ENCODE measurements at regions not wholly inside any gene's neighbourhood (a gene's known extent, or its start where the extent isn't known, plus 50 kb on each side); places are given as distances from the start of the nearest gene placed in this dataset.

DNA sequence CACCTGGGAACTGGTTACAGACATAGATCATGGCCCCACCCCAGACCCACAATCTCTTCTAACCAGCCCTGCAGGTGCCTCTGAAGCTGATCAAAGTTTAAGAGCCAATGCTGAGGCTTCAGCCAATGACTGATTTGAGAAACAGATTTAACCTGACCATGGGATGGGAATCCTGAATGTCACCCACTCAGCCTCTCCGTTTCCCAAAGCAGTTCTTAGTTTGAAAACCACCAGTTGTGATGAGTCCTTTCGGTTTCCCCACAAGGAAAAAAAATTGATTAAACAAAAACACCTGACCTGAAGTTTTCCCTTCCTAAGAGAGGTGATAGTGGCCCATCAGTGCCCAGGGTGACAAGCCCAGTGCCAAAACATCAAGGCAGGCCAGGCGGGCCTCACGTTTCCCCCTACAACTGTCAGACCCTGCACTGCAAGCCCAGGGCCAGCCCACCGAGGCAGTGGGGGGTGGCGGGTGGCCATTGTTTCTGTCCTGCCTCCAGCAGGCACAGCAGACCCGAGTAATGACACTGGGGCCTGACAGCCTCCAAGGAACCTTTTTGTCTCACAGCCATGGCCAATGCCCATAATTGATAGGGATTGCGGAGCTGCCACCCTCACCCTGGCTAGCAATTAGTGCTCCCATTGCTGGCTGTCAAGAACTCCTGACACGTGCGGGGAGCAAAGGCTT, 75.4 kb upstream of the ZMIZ1 start:
- TF ChIP-seq YY1 (IDR thresholded peaks at IDR 0.05; ENCODE audit: insufficient read depth, insufficient read length) = no peak
- TF ChIP-seq SUZ12 (IDR thresholded peaks at IDR 0.05; ENCODE audit: extremely low read depth, insufficient read depth, insufficient read length) = no peak
- no peak for TF ChIP-seq ZNF274 (IDR thresholded peaks at IDR 0.05; ENCODE audit: low read depth, low read length)
- no peak overlapping the region for H3K9ac ChIP-seq (ENCODE audit: insufficient read length, low read depth)
- peaks cover 9% of the 10 kb centered on the region for H3K4me1 ChIP-seq (ENCODE audit: insufficient read depth, insufficient read length)
- no peaks in the 10 kb centered on the region for H3K27me3 ChIP-seq (ENCODE audit: insufficient read depth, insufficient read length)
- no peak overlapping the region for H3K4me3 ChIP-seq (ENCODE audit: insufficient read length, low read depth)
- no peak for DNase-seq (ENCODE audit: low read depth, low spot score)
- H3K36me3 ChIP-seq (ENCODE audit: insufficient read depth, insufficient read length, low read length) = no peaks in the 10 kb centered on the region
- H3K9me3 ChIP-seq (ENCODE audit: insufficient read depth, low read length) = no peaks in the 10 kb centered on the region

GRCh38 chr10:78995987-78996791, 72.6 kb upstream of the ZMIZ1 start:
- Histone ChIP-seq H3K27me3 (ENCODE audit: insufficient read depth, insufficient read length) (peaks cover 5% of the 10 kb centered on the region), H3K36me3 (ENCODE audit: insufficient read depth, insufficient read length, low read length) (no peaks in the 10 kb centered on the region), H3K9me3 (ENCODE audit: insufficient read depth, low read length) (no peaks in the 10 kb centered on the region), H3K4me1 (ENCODE audit: insufficient read depth, insufficient read length) (peaks cover 9% of the 10 kb centered on the region), H3K4me3 (ENCODE audit: insufficient read length, low read depth) (no peak overlapping the region), H3K9ac (ENCODE audit: insufficient read length, low read depth) (no peak overlapping the region)
- no peak for DNase-seq (ENCODE audit: low read depth, low spot score)
- no peak for TF ChIP-seq ZNF274 (IDR thresholded peaks at IDR 0.05; ENCODE audit: low read depth, low read length)
- TF ChIP-seq YY1 (IDR thresholded peaks at IDR 0.05; ENCODE audit: insufficient read depth, insufficient read length) = no peak
- no peak for TF ChIP-seq SUZ12 (IDR thresholded peaks at IDR 0.05; ENCODE audit: extremely low read depth, insufficient read depth, insufficient read length)

GRCh38 chr10:78996792-78997129, 72.0 kb upstream of the ZMIZ1 start:
- peaks cover 5% of the 10 kb centered on the region for H3K27me3 ChIP-seq (ENCODE audit: insufficient read depth, insufficient read length)
- H3K9ac ChIP-seq (ENCODE audit: insufficient read length, low read depth) = no peak overlapping the region
- H3K4me1 ChIP-seq (ENCODE audit: insufficient read depth, insufficient read length) = peaks cover 12% of the 10 kb centered on the region
- no peak for DNase-seq (ENCODE audit: low read depth, low spot score)
- no peak for TF ChIP-seq YY1 (IDR thresholded peaks at IDR 0.05; ENCODE audit: insufficient read depth, insufficient read length)
- no peak for TF ChIP-seq SUZ12 (IDR thresholded peaks at IDR 0.05; ENCODE audit: extremely low read depth, insufficient read depth, insufficient read length)
- no peak for TF ChIP-seq ZNF274 (IDR thresholded peaks at IDR 0.05; ENCODE audit: low read depth, low read length)
- no peaks in the 10 kb centered on the region for H3K9me3 ChIP-seq (ENCODE audit: insufficient read depth, low read length)
- no peak overlapping the region for H3K4me3 ChIP-seq (ENCODE audit: insufficient read length, low read depth)
- no peaks in the 10 kb centered on the region for H3K36me3 ChIP-seq (ENCODE audit: insufficient read depth, insufficient read length, low read length)

GRCh38 chr10:78997635-78998618, 70.8 kb upstream of the ZMIZ1 start:
- Histone ChIP-seq H3K4me1 (ENCODE audit: insufficient read depth, insufficient read length) (peaks cover 16% of the 10 kb centered on the region), H3K36me3 (ENCODE audit: insufficient read depth, insufficient read length, low read length) (no peaks in the 10 kb centered on the region), H3K4me3 (ENCODE audit: insufficient read length, low read depth) (no peak overlapping the region), H3K9ac (ENCODE audit: insufficient read length, low read depth) (no peak overlapping the region), H3K9me3 (ENCODE audit: insufficient read depth, low read length) (no peaks in the 10 kb centered on the region), H3K27me3 (ENCODE audit: insufficient read depth, insufficient read length) (peaks cover 5% of the 10 kb centered on the region)
- TF ChIP-seq SUZ12 (IDR thresholded peaks at IDR 0.05; ENCODE audit: extremely low read depth, insufficient read depth, insufficient read length) = no peak
- no peak for TF ChIP-seq ZNF274 (IDR thresholded peaks at IDR 0.05; ENCODE audit: low read depth, low read length)
- no peak for TF ChIP-seq YY1 (IDR thresholded peaks at IDR 0.05; ENCODE audit: insufficient read depth, insufficient read length)
- no peak for DNase-seq (ENCODE audit: low read depth, low spot score)

- TF ChIP-seq ZNF274 (IDR thresholded peaks at IDR 0.05; ENCODE audit: low read depth, low read length) = no peak
- TF ChIP-seq YY1 (IDR thresholded peaks at IDR 0.05; ENCODE audit: insufficient read depth, insufficient read length) = no peak
- no peak for TF ChIP-seq SUZ12 (IDR thresholded peaks at IDR 0.05; ENCODE audit: extremely low read depth, insufficient read depth, insufficient read length)
- H3K4me3 ChIP-seq (ENCODE audit: insufficient read length, low read depth) = no peak overlapping the region
- peaks cover 5% of the 10 kb centered on the region for H3K27me3 ChIP-seq (ENCODE audit: insufficient read depth, insufficient read length)
- DNase-seq (ENCODE audit: low read depth, low spot score) = peak; percentile 16
- H3K9ac ChIP-seq (ENCODE audit: insufficient read length, low read depth) = no peak overlapping the region
- H3K36me3 ChIP-seq (ENCODE audit: insufficient read depth, insufficient read length, low read length) = no peaks in the 10 kb centered on the region
- no peaks in the 10 kb centered on the region for H3K9me3 ChIP-seq (ENCODE audit: insufficient read depth, low read length)
- H3K4me1 ChIP-seq (ENCODE audit: insufficient read depth, insufficient read length) = peaks cover 17% of the 10 kb centered on the region
Observed at GRCh38 chr10:79001082-79001885, 67.5 kb upstream of the ZMIZ1 start.

DNA sequence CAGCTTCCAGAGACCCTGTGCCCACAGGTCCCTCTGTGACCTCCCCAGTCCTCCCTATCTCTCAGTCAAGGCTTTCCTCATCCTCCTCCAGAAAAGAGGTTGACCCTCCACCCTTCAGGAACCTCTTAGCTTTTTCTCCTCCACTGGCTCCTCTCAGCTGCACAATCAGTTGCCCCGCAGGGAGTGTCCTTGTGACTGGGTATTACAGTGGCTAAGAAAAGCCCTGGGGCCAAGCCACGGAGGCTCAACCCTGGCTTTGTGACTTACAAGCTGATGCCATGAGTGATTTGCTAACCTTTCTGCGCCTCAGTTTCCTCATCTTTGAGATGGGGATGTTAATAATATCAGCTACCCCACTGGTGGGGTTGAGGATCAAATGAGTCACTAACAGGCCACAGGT, 66.4 kb upstream of the ZMIZ1 start:
- no peak overlapping the region for H3K9ac ChIP-seq (ENCODE audit: insufficient read length, low read depth)
- no peaks in the 10 kb centered on the region for H3K36me3 ChIP-seq (ENCODE audit: insufficient read depth, insufficient read length, low read length)
- no peak overlapping the region for H3K4me3 ChIP-seq (ENCODE audit: insufficient read length, low read depth)
- H3K9me3 ChIP-seq (ENCODE audit: insufficient read depth, low read length) = no peaks in the 10 kb centered on the region
- peaks cover 11% of the 10 kb centered on the region for H3K4me1 ChIP-seq (ENCODE audit: insufficient read depth, insufficient read length)
- TF ChIP-seq ZNF274 (IDR thresholded peaks at IDR 0.05; ENCODE audit: low read depth, low read length) = no peak
- no peak for TF ChIP-seq YY1 (IDR thresholded peaks at IDR 0.05; ENCODE audit: insufficient read depth, insufficient read length)
- TF ChIP-seq SUZ12 (IDR thresholded peaks at IDR 0.05; ENCODE audit: extremely low read depth, insufficient read depth, insufficient read length) = no peak
- H3K27me3 ChIP-seq (ENCODE audit: insufficient read depth, insufficient read length) = peaks cover 5% of the 10 kb centered on the region
- DNase-seq (ENCODE audit: low read depth, low spot score) = no peak
